SW 1271 (cell line): ENCODE measurements at regions not wholly inside any gene's neighbourhood (a gene's known extent, or its start where the extent isn't known, plus 50 kb on each side); places are given as distances from the start of the nearest gene placed in this dataset.

Source experiments
- DNase-seq, 2 experiments: peaks; one replicate each; lab custom pipeline; 2025; lab: John Stamatoyannopoulos, UW

GRCh38 chr2:103959174-103960128 is 894.5 kb upstream of the POU3F3 start:
- peak in 1 of 2 experiments; percentile 15 for DNase-seq

DNA sequence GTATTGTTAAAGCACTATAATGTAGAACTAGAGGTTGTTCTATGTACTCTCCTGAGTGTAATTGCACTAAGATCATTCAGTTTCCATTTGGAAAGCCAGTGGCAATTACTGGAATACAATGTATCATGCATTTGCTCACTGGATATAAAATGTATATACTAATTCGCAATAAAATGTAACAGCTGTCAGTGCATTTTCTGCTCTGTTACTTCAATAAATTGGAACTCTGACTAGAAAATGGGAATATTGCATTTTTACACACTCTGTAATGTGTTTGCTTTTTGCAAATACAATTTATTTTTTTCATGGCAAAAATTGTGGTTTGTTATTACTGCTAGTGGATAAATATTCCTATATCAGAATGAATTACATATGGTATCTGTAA is 893.8 kb upstream of the POU3F3 start:
- DNase-seq: no peak

- DNase-seq: no peak
These were observed 893.0 kb upstream of the POU3F3 start for GRCh38 chr2:103960951-103961350.

DNA sequence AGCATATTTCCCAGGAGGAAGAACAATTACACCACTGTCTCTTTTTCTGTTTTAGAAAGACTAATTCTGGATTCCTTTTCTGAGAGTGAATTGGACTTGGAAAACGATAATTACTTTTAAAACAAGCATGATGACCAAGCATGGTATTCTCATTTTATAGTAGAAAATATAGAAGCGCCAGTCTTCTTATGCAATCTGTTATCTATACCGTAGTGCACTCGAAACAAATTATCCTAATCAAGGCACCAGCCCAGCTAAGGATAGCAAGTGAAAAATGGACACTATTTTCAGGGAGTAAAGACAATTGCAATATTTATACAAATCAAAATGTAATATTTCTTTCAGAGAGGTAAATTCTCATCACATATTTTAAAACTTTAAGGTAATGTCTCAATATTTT is 892.1 kb upstream of the POU3F3 start:
- no peak for DNase-seq

DNA sequence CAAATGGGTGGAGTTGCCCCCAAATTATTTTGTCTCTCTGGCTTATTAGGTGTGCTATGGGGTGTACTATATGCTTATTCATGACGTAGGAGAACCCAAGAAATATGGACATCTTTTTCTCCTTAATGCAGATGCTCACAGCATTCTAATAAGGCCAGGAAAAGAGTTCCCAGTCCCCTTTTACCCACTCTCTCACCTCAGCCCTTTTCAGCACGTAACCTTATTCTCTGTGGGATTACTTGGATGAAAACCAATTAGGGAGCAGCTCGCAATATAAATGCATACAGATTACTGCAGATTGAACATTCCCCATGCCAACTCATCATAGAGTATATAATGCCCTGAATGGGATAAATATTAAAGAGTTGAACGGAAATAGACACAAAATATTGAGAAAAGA is 891.2 kb upstream of the POU3F3 start:
- no peak for DNase-seq

GRCh38 chr2:103963146-103963725 is 890.7 kb upstream of the POU3F3 start:
- no peak for DNase-seq

- no peak for DNase-seq
These were observed 876.7 kb upstream of the POU3F3 start for GRCh38 chr2:103977241-103977640.

- no peak for DNase-seq
These were observed 876.2 kb upstream of the POU3F3 start for GRCh38 chr2:103977668-103978067.

DNA sequence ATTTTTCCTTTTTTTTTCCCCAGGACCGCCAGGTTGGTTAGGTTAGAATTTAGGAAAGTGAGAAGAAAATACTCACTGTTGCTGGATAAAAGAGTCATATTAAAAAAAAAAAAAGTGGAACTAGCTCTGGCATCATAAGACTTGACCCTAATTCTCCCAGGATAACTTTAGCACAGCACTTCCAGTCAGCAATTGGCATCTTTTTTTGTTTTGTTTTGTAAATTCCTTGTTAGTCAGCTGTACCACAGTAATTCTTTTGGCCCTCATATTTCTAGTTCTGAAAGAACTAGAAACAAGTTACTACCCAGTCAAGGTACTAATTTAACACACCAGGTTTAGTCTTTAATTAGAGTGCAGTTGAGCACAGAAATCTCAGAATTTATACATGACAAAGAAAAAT is 873.5 kb upstream of the POU3F3 start:
- no peak for DNase-seq

- DNase-seq: no peak
These were observed 871.2 kb upstream of the POU3F3 start for GRCh38 chr2:103982691-103983090.

- no peak for DNase-seq
These were observed 867.9 kb upstream of the POU3F3 start for GRCh38 chr2:103986001-103986400.

- no peak for DNase-seq
These were observed 862.3 kb upstream of the POU3F3 start for GRCh38 chr2:103991591-103991990.

GRCh38 chr2:104004821-104005220 is 849.1 kb upstream of the POU3F3 start:
- DNase-seq: no peak

DNA sequence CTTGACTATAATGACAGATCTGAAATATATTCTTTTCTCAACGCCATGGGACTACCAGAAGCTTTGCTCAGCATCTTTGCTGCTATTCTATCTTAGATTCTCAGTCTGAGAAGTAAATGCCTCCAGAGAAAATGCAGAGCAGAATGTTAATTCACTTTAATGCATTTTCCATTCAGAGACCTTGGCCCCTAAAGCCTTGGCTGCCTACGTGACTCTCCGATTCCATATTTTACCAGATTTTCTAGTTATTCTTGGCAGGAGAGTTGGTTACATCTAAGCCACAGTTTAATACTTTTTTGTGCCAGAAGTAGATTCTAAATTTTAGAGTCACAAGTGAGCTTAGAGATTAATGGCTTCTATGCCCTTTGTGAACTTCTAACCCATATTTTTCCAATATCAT is 837.1 kb upstream of the POU3F3 start:
- no peak for DNase-seq

DNA sequence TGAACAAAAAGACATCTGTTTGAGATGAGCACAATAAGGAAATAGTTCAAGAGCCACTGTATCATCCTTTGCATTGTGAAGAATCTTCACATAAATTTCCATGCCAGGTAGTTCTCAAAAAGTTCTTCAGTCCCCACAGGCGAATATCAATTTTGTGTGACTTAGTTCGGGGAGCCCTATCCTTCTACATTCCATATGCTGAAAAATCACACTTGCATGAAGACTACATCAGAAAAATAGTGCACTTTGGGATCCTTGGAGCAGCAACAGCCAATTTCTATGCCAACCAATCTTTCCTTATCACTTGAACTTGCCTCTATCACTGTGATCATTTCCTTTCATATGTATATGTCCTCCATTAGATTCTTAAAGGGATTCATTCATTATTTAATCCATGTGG is 830.6 kb upstream of the POU3F3 start:
- no peak for DNase-seq

GRCh38 chr2:104023765-104024164 is 830.1 kb upstream of the POU3F3 start:
- no peak for DNase-seq

DNA sequence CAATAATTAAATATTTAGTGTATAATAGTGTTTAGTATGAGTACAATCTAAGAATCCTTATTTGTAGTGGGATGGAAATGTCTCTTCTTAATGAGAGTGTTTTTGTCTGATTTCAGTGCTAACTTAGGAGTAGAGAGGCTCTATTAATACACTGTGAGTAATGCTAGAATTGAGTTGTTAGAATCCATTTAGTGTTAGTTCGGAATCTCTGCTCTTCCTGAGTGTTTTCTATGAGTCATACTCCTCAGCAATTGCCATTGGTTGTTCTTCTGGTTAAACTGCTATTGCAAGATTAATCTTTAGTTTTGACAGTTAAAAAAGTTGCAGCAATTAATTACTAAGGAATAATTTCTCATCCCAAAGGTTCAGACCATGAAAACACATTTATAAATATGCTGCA is 828.6 kb upstream of the POU3F3 start:
- DNase-seq: no peak

- DNase-seq: no peak
These were observed 827.2 kb upstream of the POU3F3 start for GRCh38 chr2:104026725-104027124.

GRCh38 chr2:104027321-104027720 is 826.6 kb upstream of the POU3F3 start:
- no peak for DNase-seq

GRCh38 chr2:104028061-104028460 is 825.9 kb upstream of the POU3F3 start:
- no peak for DNase-seq

- DNase-seq: no peak
These were observed 820.5 kb upstream of the POU3F3 start for GRCh38 chr2:104033399-104033798.

DNA sequence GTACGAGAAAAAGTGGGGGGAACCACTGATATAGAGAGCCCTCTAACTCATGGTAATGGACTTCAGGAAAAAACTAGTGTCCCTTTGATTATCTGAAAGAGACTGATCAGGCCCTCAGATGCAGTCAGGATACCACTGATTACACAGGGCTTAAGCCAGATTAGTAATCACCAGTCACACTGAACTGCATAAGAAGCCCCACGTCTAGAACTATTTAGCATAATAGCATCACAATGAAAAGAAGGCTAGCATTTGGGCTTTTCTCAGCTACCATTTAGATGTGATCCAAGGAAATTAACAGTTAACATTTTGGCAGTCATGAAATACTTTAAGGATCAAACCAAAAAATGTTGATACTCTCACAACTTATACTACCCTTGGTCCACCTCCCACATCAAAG is 813.1 kb upstream of the POU3F3 start:
- no peak for DNase-seq

DNA sequence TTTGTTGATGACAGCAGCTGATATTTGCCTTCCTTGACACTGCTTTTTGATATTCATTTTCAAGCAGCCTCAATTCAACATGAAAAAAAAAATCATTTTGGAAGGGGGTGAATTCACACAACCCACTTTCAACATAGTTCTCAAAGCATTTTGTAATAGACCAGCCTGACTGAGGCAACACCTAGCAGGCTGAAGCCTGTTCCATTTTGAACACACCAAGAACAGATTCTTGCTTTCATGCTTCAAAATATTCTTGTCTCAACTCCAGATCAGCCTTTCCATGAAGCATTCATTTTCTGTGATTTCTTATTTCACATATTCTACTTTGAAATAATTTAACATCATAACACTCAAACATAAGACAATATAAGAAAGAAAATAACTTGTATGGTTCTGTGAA is 812.6 kb upstream of the POU3F3 start:
- no peak for DNase-seq

GRCh38 chr2:104043864-104044263 is 810.1 kb upstream of the POU3F3 start:
- DNase-seq: no peak
